Pancreas (tissue), 10 donors: ENCODE measurements at regions not wholly inside any gene's neighbourhood (a gene's known extent, or its start where the extent isn't known, plus 50 kb on each side); places are given as distances from the start of the nearest gene placed in this dataset.
"Not testable (repeated sequence)": the region's sequence is repeated elsewhere in the genome, so short reads cannot be mapped to it uniquely, and the experiment has no call there.

ENCODE experiments used
- ATAC-seq, 4 donors: fragments of 200-7000 bp; cut with Tn5 transposase; one replicate each; pipeline versions ENCODE4 v1.8.0 to v1.9.1; 2020; ENCODE audit warnings: mild to moderate bottlenecking in 4 of 4, moderate library complexity in 4 of 4
- DNase-seq, 6 donors: peaks; one replicate each; pipeline ENCODE4 v3.0.0-alpha.2; 2020
- FAIRE-seq: peaks from 2 replicates; lab custom pipeline; 2012; peaks lifted over from hg19 to GRCh38; lab: Jason Lieb, UNC
- H3K27ac ChIP-seq, 4 donors: fragments of 200-600 bp; sonication (generic); 1 replicate in 3 of 4; 2 replicates in 1 of 4; pipeline versions ENCODE4 v1.5.0 to v1.8.0; 2020
- H3K27me3 ChIP-seq, 4 donors: fragments of 200-600 bp; one replicate each; pipeline ENCODE4 v1.8.0; 2021
- H3K36me3 ChIP-seq, 3 donors: fragments of 200-600 bp; sonication (generic) in 1 of 3; one replicate each; pipeline versions ENCODE4 v1.5.0 to v1.8.0; 2020 to 2021
- H3K4me1 ChIP-seq, 3 donors: fragments of 200-600 bp; one replicate each; pipeline ENCODE4 v1.8.0; 2021
- H3K4me3 ChIP-seq, 4 donors: fragments of 200-600 bp; sonication (generic) in 2 of 4; one replicate each; pipeline versions ENCODE4 v1.5.0 to v1.8.0; 2020 to 2021
- H3K9me3 ChIP-seq, 4 donors: fragments of 200-600 bp; one replicate each; pipeline ENCODE4 v1.8.0; 2021
- CTCF ChIP-seq, 4 donors: fragments of 200-600 bp; sonication (generic) in 3 of 4; IDR thresholded peaks; one replicate each; pipeline versions ENCODE4 v1.5.0 to v1.8.0; 2021; ENCODE audit warnings: antibody characterized with exemption in 4 of 4
- WGBS, 2 donors: extraction: QIAGEN DNeasy Blood & Tissue Kit; methylation state at CpG; one replicate each; pipeline ENCODE4 v1.1.7; 2013; 5-methylcytosine and 5-hydroxymethylcytosine counted together
- intact Hi-C, 3 donors: fragments of 100-400 bp; cut with DNase I; formaldehyde crosslinking; loops; one replicate each; pipeline versions ENCODE4 v1.11.1 to v1.14.2; 2022
- donor health status: healthy with polysubstance abuse.
- donor health status: DM: no; HTN: no; CAD: no; lungs with moderate emphysema.
- donor health status: DM: no; HTN: no; CAD: no.
- donor health status: control.
- donor health status: control.
- donor health status: Bipolar disorder and iron deficiency.
- donor health status: DM: yes; HTN: yes; CAD: no.
- donor health status: DM: no; HTN: no; CAD: no.
- donor health status: DM: no; HTN: no; CAD: no.
- donor health status: DM: yes; HTN: yes; CAD: no.

- no peaks in the 10 kb centered on the region for H3K9me3 ChIP-seq
- H3K36me3 ChIP-seq, result no peaks in the 10 kb centered on the region
- intact Hi-C loops, result no loop called here
- H3K4me1 ChIP-seq, result no peaks in the 10 kb centered on the region
- no peak for ATAC-seq
- no peak overlapping the region for H3K27ac ChIP-seq
- no peak overlapping the region for H3K4me3 ChIP-seq
- FAIRE-seq, result no peak
- no peaks in the 10 kb centered on the region for H3K27me3 ChIP-seq
- no peak for TF ChIP-seq CTCF (IDR thresholded peaks at IDR 0.05)
- 84 to 90% methylated on average over 12 of the region's 12 CpGs for WGBS, 2 donors
- DNase-seq, result no peak
Observed at GRCh38 chr4:4651811-4652755, 110.2 kb upstream of the STX18 start.

GRCh38 chr4:4647041-4647440 is 105.2 kb upstream of the STX18 start:
- WGBS, 2 donors, result 92 to 97% methylated on average over 1 of the region's 1 CpG
- Histone ChIP-seq H3K27me3 (no peaks in the 10 kb centered on the region), H3K4me3 (no peak overlapping the region), H3K4me1 (no peaks in the 10 kb centered on the region), H3K36me3 (no peaks in the 10 kb centered on the region), H3K27ac (no peak overlapping the region), H3K9me3 (no peaks in the 10 kb centered on the region)
- intact Hi-C loops, result no loop called here
- no peak for ATAC-seq
- DNase-seq, result no peak
- FAIRE-seq, result no peak
- no peak for TF ChIP-seq CTCF (IDR thresholded peaks at IDR 0.05)

GRCh38 chr4:4645743-4646142 is 103.9 kb upstream of the STX18 start:
- Histone ChIP-seq H3K9me3 (no peaks in the 10 kb centered on the region), H3K4me1 (no peaks in the 10 kb centered on the region), H3K36me3 (no peaks in the 10 kb centered on the region), H3K27me3 (no peaks in the 10 kb centered on the region), H3K27ac (no peak overlapping the region), H3K4me3 (no peak overlapping the region)
- intact Hi-C loops, result no loop called here
- FAIRE-seq, result no peak
- TF ChIP-seq CTCF (IDR thresholded peaks at IDR 0.05), result no peak
- 79 to 87% methylated on average over 3 of the region's 3 CpGs for WGBS, 2 donors
- no peak for DNase-seq
- ATAC-seq, result no peak

GRCh38 chr4:4644277-4644676 is 102.4 kb upstream of the STX18 start:
- DNase-seq, H3K36me3 ChIP-seq, H3K9me3 ChIP-seq, H3K4me1 ChIP-seq, H3K4me3 ChIP-seq, intact Hi-C loops, FAIRE-seq, ATAC-seq, H3K27ac ChIP-seq, H3K27me3 ChIP-seq: not testable (repeated sequence)
- WGBS, 2 donors, result 89 to 90% methylated on average over 5 of the region's 5 CpGs

- H3K36me3 ChIP-seq, H3K27ac ChIP-seq, H3K4me1 ChIP-seq, H3K9me3 ChIP-seq, H3K27me3 ChIP-seq, H3K4me3 ChIP-seq, FAIRE-seq, DNase-seq, intact Hi-C loops, ATAC-seq: not testable (repeated sequence)
- WGBS, 2 donors, result 74 to 80% methylated on average over 6 of the region's 6 CpGs
Observed at GRCh38 chr4:4643743-4644142, 101.9 kb upstream of the STX18 start.

- H3K4me3 ChIP-seq, result no peak overlapping the region
- TF ChIP-seq CTCF (IDR thresholded peaks at IDR 0.05), result no peak
- DNase-seq (no peak), ATAC-seq (no peak), FAIRE-seq (no peak)
- 88 to 94% methylated on average over 5 of the region's 5 CpGs for WGBS, 2 donors
- no peaks in the 10 kb centered on the region for H3K9me3 ChIP-seq
- H3K27me3 ChIP-seq, result no peaks in the 10 kb centered on the region
- no peaks in the 10 kb centered on the region for H3K36me3 ChIP-seq
- intact Hi-C loops, result no loop called here
- H3K4me1 ChIP-seq, result no peaks in the 10 kb centered on the region
- no peak overlapping the region for H3K27ac ChIP-seq
Observed at GRCh38 chr4:4643306-4643705, 101.5 kb upstream of the STX18 start.
